Right lobe of liver (tissue), 6 donors: ENCODE measurements at regions not wholly inside any gene's neighbourhood (a gene's known extent, or its start where the extent isn't known, plus 50 kb on each side); places are given as distances from the start of the nearest gene placed in this dataset.

ENCODE experiments used
- ATAC-seq, 4 donors: fragments of 200-7000 bp; cut with Tn5 transposase; one replicate each; pipeline ENCODE4 v1.9.1; 2020; ENCODE audit warnings: mild to moderate bottlenecking in 4 of 4, moderate library complexity in 4 of 4
- DNase-seq, 3 donors: peaks; one replicate each; pipeline ENCODE4 v3.0.0-alpha.2; 2020
- H3K27ac ChIP-seq, 3 donors: fragments of 200-600 bp; one replicate each; pipeline ENCODE4 v1.8.0; 2022
- H3K27me3 ChIP-seq, 2 donors: fragments of 200-600 bp; one replicate each; pipeline ENCODE4 v1.8.0; 2022
- H3K36me3 ChIP-seq, 4 donors: fragments of 200-600 bp; sonication (generic) in 1 of 4; one replicate each; pipeline versions ENCODE4 v1.5.1 to v1.8.0; 2017 to 2022; ENCODE audit warnings: control low read depth in 1 of 4
- H3K4me1 ChIP-seq, 4 donors: fragments of 200-600 bp; sonication (generic) in 1 of 4; one replicate each; pipeline versions ENCODE4 v1.5.1 to v1.8.0; 2017 to 2022; ENCODE audit warnings: control low read depth in 1 of 4
- H3K4me3 ChIP-seq, 3 donors: fragments of 200-600 bp; one replicate each; pipeline ENCODE4 v1.8.0; 2022
- H3K9me3 ChIP-seq, 4 donors: fragments of 200-600 bp; sonication (generic) in 1 of 4; one replicate each; pipeline versions ENCODE4 v1.5.1 to v1.8.0; 2017 to 2022; ENCODE audit warnings: control low read depth in 1 of 4
- POLR2A ChIP-seq: fragments of 450-650 bp; IDR thresholded peaks from one replicate; pipeline ENCODE4 v1.6.1; 2017; ENCODE audit warnings: antibody characterized with exemption, mild to moderate bottlenecking
- WGBS: methylation state at CpG from one replicate; pipeline ENCODE4 v1.1.6; 2018; ENCODE audit warnings: low coverage, low lambda C conversion rate; ENCODE audit not compliant: insufficient coverage; ENCODE audit errors: missing lambda C conversion rate; 5-methylcytosine and 5-hydroxymethylcytosine counted together
- intact Hi-C, 2 donors: fragments of 100-400 bp; cut with DNase I; formaldehyde crosslinking; loops; one replicate each; pipeline versions ENCODE4 v1.11.2 to v1.14.1; 2022
- TF ChIP-seq, protein P1 (sequence below), 4 donors: fragments of 200-600 bp in 3 of 4; fragments of 450-650 bp in 1 of 4; IDR thresholded peaks; one replicate each; pipeline versions ENCODE4 v1.5.1 to v1.8.0; 2016 to 2022; ENCODE audit warnings: antibody characterized with exemption in 4 of 4, mild to moderate bottlenecking in 2 of 4
- donor health status: DM: no; HTN: yes; CAD: no.
- donor health status: DM: no; HTN: no; CAD: no.
- donor health status: DM: no; HTN: no; CAD: no.
- donor health status: DM: no; HTN: yes; CAD: no.
- donor health status: DM: no; HTN: yes; CAD: no.

- ATAC-seq = no peak
- Histone ChIP-seq H3K9me3 (no peaks in the 10 kb centered on the region), H3K4me1 (no peaks in the 10 kb centered on the region), H3K36me3 (no peaks in the 10 kb centered on the region), H3K27me3 (no peaks in the 10 kb centered on the region), H3K27ac (no peak overlapping the region), H3K4me3 (no peak overlapping the region)
- intact Hi-C loops = no loop called here
- DNase-seq = no peak
- TF ChIP-seq POLR2A = no peak
- TF ChIP-seq, protein P1, sequence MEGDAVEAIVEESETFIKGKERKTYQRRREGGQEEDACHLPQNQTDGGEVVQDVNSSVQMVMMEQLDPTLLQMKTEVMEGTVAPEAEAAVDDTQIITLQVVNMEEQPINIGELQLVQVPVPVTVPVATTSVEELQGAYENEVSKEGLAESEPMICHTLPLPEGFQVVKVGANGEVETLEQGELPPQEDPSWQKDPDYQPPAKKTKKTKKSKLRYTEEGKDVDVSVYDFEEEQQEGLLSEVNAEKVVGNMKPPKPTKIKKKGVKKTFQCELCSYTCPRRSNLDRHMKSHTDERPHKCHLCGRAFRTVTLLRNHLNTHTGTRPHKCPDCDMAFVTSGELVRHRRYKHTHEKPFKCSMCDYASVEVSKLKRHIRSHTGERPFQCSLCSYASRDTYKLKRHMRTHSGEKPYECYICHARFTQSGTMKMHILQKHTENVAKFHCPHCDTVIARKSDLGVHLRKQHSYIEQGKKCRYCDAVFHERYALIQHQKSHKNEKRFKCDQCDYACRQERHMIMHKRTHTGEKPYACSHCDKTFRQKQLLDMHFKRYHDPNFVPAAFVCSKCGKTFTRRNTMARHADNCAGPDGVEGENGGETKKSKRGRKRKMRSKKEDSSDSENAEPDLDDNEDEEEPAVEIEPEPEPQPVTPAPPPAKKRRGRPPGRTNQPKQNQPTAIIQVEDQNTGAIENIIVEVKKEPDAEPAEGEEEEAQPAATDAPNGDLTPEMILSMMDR (IDR thresholded peaks at IDR 0.05) = no peak
- 60% methylated on average over 7 of the region's 7 CpGs for WGBS
These were observed 139.8 kb downstream of the IRX2 start for GRCh38 chr5:2611659-2612058.

GRCh38 chr5:2610986-2611385, 140.5 kb downstream of the IRX2 start:
- Histone ChIP-seq H3K4me3 (no peak overlapping the region), H3K36me3 (no peaks in the 10 kb centered on the region), H3K4me1 (no peaks in the 10 kb centered on the region), H3K27ac (no peak overlapping the region), H3K27me3 (no peaks in the 10 kb centered on the region), H3K9me3 (no peaks in the 10 kb centered on the region)
- DNase-seq = no peak
- no peak for ATAC-seq
- 73% methylated on average over 5 of the region's 5 CpGs for WGBS
- TF ChIP-seq, protein P1 (IDR thresholded peaks at IDR 0.05) = no peak
- no peak for TF ChIP-seq POLR2A
- intact Hi-C loops = no loop called here

GRCh38 chr5:2608391-2608790, 143.1 kb downstream of the IRX2 start:
- no peak overlapping the region for H3K4me3 ChIP-seq
- no peaks in the 10 kb centered on the region for H3K4me1 ChIP-seq
- ATAC-seq (no peak), DNase-seq (no peak)
- 29% methylated on average over 5 of the region's 6 CpGs for whole genome bisulfite sequencing
- no peak overlapping the region for H3K27ac ChIP-seq
- H3K27me3 ChIP-seq = no peaks in the 10 kb centered on the region
- no peaks in the 10 kb centered on the region for H3K36me3 ChIP-seq
- intact Hi-C loops = no loop called here
- TF ChIP-seq, protein P1 (IDR thresholded peaks at IDR 0.05) = no peak
- no peak for TF ChIP-seq POLR2A
- H3K9me3 ChIP-seq = no peaks in the 10 kb centered on the region

GRCh38 chr5:2607598-2607997, 143.9 kb downstream of the IRX2 start:
- Histone ChIP-seq H3K27me3 (no peaks in the 10 kb centered on the region), H3K4me3 (no peak overlapping the region), H3K4me1 (no peaks in the 10 kb centered on the region), H3K36me3 (no peaks in the 10 kb centered on the region), H3K27ac (no peak overlapping the region), H3K9me3 (no peaks in the 10 kb centered on the region)
- whole genome bisulfite sequencing = 40% methylated on average over 6 of the region's 6 CpGs
- ATAC-seq = no peak
- no peak for DNase-seq
- intact Hi-C loops = no loop called here
- TF ChIP-seq POLR2A = no peak
- TF ChIP-seq, protein P1 (IDR thresholded peaks at IDR 0.05) = no peak

DNA sequence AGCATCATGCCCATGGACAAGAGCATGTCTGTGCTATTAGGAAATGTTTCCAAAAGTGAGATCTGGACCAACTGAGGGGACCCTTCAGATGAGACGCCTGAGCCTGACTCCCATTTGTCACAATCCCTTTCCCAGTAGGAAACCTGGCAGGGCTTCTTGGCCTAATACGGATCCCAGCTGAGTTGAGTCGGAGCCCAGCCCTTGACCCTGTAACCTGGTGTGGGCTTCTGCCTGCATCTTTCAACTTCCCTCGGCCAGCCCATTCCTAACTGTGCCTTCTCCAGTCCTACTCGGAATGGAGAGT, 148.3 kb downstream of the IRX2 start:
- H3K36me3 ChIP-seq = no peaks in the 10 kb centered on the region
- ATAC-seq (no peak), DNase-seq (no peak)
- no peaks in the 10 kb centered on the region for H3K4me1 ChIP-seq
- TF ChIP-seq POLR2A = no peak
- TF ChIP-seq, protein P1 (IDR thresholded peaks at IDR 0.05) = no peak
- intact Hi-C loops = no loop called here
- no peak overlapping the region for H3K27ac ChIP-seq
- H3K9me3 ChIP-seq = no peaks in the 10 kb centered on the region
- no peaks in the 10 kb centered on the region for H3K27me3 ChIP-seq
- no peak overlapping the region for H3K4me3 ChIP-seq
- 49% methylated on average over 4 of the region's 5 CpGs for WGBS
